IPS-NIHi7 (cell line): ENCODE measurements at regions not wholly inside any gene's neighbourhood (a gene's known extent, or its start where the extent isn't known, plus 50 kb on each side); places are given as distances from the start of the nearest gene placed in this dataset.
"Not testable (repeated sequence)": the region's sequence is repeated elsewhere in the genome, so short reads cannot be mapped to it uniquely, and the experiment has no call there.

Experiments used
- DNase-seq: peaks from one replicate; pipeline ENCODE4 v3.0.0; 2012; ENCODE audit warnings: mixed read lengths; ENCODE audit errors: extremely low spot score

- DNase-seq = no peak
These were observed 140.2 kb upstream of the ITGA6 start for GRCh38 chr2:172287190-172287589.

GRCh38 chr2:172287605-172288315 is 139.6 kb upstream of the ITGA6 start:
- no peak for DNase-seq

- no peak for DNase-seq
These were observed 138.8 kb upstream of the ITGA6 start for GRCh38 chr2:172288603-172289002.

GRCh38 chr2:172293952-172294351 is 133.4 kb upstream of the ITGA6 start:
- no peak for DNase-seq

- DNase-seq = no peak
These were observed 132.4 kb upstream of the ITGA6 start for GRCh38 chr2:172294983-172295382.

- DNase-seq = no peak
These were observed 131.7 kb upstream of the ITGA6 start for GRCh38 chr2:172295677-172296076.

- peak; percentile 29 for DNase-seq
These were observed 130.9 kb upstream of the ITGA6 start for GRCh38 chr2:172296267-172297046.

GRCh38 chr2:172297531-172297930 is 129.9 kb upstream of the ITGA6 start:
- no peak for DNase-seq

GRCh38 chr2:172297950-172298349 is 129.4 kb upstream of the ITGA6 start:
- no peak for DNase-seq

- DNase-seq = no peak
These were observed 127.6 kb upstream of the ITGA6 start for GRCh38 chr2:172299741-172300140.

GRCh38 chr2:172300851-172301250 is 126.5 kb upstream of the ITGA6 start:
- no peak for DNase-seq

GRCh38 chr2:172305066-172305465 is 122.3 kb upstream of the ITGA6 start:
- no peak for DNase-seq

- no peak for DNase-seq
These were observed 119.6 kb upstream of the ITGA6 start for GRCh38 chr2:172307800-172308199.

- DNase-seq = no peak
These were observed 119.0 kb upstream of the ITGA6 start for GRCh38 chr2:172308253-172308935.

GRCh38 chr2:172311921-172312345 is 115.5 kb upstream of the ITGA6 start:
- DNase-seq = no peak

GRCh38 chr2:172313715-172314341 is 113.6 kb upstream of the ITGA6 start:
- no peak for DNase-seq

GRCh38 chr2:172315070-172315469 is 112.3 kb upstream of the ITGA6 start:
- DNase-seq = not testable (repeated sequence)

- DNase-seq = no peak
These were observed 105.3 kb upstream of the ITGA6 start for GRCh38 chr2:172322049-172322448.

GRCh38 chr2:172323256-172323655 is 104.1 kb upstream of the ITGA6 start:
- no peak for DNase-seq

GRCh38 chr2:172323861-172324597 is 103.4 kb upstream of the ITGA6 start:
- DNase-seq = no peak

GRCh38 chr2:172326211-172326509 is 101.2 kb upstream of the ITGA6 start:
- DNase-seq = no peak
